ENCODE measurements at regions not wholly inside any gene's neighbourhood (a gene's known extent, or its start where the extent isn't known, plus 50 kb on each side); places are given as distances from the start of the nearest gene placed in this dataset.

DNA sequence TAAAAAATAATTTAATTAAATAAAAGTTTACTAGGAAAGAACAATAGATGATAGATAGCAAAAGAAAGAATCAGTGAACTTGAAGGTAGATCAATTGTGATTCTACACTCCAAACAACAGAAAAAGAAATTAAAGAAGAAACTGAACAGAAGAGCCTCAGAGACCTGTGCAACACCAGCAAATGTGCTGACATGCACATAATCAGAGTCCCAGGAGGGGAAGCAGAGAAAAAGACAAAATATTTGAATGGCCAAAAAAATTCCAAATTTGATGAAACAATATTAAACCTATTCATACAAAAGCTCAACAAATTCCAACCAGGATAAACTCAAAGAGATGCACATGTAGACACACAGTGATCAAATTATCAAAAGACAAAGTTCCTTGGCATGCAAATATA, 267.5 kb upstream of the OPRM1 start:
- TF ChIP-seq, protein P1, sequence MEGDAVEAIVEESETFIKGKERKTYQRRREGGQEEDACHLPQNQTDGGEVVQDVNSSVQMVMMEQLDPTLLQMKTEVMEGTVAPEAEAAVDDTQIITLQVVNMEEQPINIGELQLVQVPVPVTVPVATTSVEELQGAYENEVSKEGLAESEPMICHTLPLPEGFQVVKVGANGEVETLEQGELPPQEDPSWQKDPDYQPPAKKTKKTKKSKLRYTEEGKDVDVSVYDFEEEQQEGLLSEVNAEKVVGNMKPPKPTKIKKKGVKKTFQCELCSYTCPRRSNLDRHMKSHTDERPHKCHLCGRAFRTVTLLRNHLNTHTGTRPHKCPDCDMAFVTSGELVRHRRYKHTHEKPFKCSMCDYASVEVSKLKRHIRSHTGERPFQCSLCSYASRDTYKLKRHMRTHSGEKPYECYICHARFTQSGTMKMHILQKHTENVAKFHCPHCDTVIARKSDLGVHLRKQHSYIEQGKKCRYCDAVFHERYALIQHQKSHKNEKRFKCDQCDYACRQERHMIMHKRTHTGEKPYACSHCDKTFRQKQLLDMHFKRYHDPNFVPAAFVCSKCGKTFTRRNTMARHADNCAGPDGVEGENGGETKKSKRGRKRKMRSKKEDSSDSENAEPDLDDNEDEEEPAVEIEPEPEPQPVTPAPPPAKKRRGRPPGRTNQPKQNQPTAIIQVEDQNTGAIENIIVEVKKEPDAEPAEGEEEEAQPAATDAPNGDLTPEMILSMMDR (IDR thresholded peaks at IDR 0.05) = no peak
- TF ChIP-seq POLR2A (IDR thresholded peaks at IDR 0.05) = no peak

Data from right lobe of liver (tissue), 4 donors.